ENCODE measurements at regions not wholly inside any gene's neighbourhood (a gene's known extent, or its start where the extent isn't known, plus 50 kb on each side); places are given as distances from the start of the nearest gene placed in this dataset.
A peak's percentile ranks its signal among the peaks of the same experiment; 100 is the strongest.

DNA sequence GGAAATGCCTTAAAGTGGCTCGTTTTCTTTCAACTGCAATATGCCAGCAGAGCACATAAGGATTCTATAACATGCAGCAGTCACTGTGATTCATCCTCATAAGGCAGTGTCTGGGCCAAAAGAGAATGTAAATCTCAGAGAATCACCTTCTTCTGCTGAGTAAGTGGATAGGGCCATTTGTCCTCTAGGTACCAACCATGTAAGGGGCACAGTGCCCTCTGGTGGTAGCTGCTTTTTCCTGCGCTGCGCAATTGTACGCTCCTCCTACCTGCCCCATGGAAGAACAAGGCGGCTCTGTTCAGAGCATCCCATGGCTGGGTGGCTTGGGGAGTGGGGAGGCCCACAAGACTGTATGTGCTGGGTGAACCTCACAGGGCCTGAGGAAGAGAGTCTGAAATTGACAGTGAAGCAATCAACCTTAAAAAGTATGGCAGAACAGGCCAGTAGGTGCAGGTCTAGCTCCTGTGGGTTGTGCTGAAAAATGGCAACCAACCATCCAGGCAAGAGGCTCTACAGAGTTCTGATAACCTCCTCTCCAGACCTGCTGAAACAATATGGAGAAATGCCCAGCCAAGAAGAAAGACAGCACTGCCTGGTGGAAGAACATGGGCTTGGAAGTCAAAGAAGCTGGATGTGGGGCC, 78.6 kb upstream of the C10orf90 start:
- no peak for TF ChIP-seq ZFX (IDR thresholded peaks at IDR 0.05; ENCODE audit: borderline replicate concordance)
- TF ChIP-seq, protein P1, sequence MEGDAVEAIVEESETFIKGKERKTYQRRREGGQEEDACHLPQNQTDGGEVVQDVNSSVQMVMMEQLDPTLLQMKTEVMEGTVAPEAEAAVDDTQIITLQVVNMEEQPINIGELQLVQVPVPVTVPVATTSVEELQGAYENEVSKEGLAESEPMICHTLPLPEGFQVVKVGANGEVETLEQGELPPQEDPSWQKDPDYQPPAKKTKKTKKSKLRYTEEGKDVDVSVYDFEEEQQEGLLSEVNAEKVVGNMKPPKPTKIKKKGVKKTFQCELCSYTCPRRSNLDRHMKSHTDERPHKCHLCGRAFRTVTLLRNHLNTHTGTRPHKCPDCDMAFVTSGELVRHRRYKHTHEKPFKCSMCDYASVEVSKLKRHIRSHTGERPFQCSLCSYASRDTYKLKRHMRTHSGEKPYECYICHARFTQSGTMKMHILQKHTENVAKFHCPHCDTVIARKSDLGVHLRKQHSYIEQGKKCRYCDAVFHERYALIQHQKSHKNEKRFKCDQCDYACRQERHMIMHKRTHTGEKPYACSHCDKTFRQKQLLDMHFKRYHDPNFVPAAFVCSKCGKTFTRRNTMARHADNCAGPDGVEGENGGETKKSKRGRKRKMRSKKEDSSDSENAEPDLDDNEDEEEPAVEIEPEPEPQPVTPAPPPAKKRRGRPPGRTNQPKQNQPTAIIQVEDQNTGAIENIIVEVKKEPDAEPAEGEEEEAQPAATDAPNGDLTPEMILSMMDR (IDR thresholded peaks at IDR 0.05): peak; percentile 87
